ENCODE measurements at regions not wholly inside any gene's neighbourhood (a gene's known extent, or its start where the extent isn't known, plus 50 kb on each side); places are given as distances from the start of the nearest gene placed in this dataset.
"Not testable (repeated sequence)": the region's sequence is repeated elsewhere in the genome, so short reads cannot be mapped to it uniquely, and the experiment has no call there.

GRCh38 chr2:215260097-215260677 lies 51.7 kb upstream of the ATIC start:
- H3K4me3 Mint-ChIP-seq = no peak overlapping the region
- H3K27ac Mint-ChIP-seq (ENCODE audit: low read depth) = no peak overlapping the region
- H3K27me3 Mint-ChIP-seq = peaks cover 22% of the 10 kb centered on the region
- DNase-seq (ENCODE audit: low spot score in 2 of 2) (no peak), ATAC-seq (replicated peaks; ENCODE audit: extremely low read depth, poor library complexity, severe bottlenecking) (no peak)
- H3K4me1 Mint-ChIP-seq = no peaks in the 10 kb centered on the region
- H3K36me3 Mint-ChIP-seq (ENCODE audit: insufficient read depth) = no peaks in the 10 kb centered on the region
- H3K9me3 Mint-ChIP-seq = no peaks in the 10 kb centered on the region

- Mint-ChIP-seq H3K4me1 (no peaks in the 10 kb centered on the region), H3K36me3 (ENCODE audit: insufficient read depth) (no peaks in the 10 kb centered on the region), H3K4me3 (no peak overlapping the region), H3K27ac (ENCODE audit: low read depth) (no peak overlapping the region), H3K27me3 (peaks cover 31% of the 10 kb centered on the region), H3K9me3 (no peaks in the 10 kb centered on the region)
- ATAC-seq (replicated peaks; ENCODE audit: extremely low read depth, poor library complexity, severe bottlenecking) (no peak), DNase-seq (ENCODE audit: low spot score in 2 of 2) (no peak)
These were observed 62.4 kb upstream of the ATIC start for GRCh38 chr2:215249501-215249900.

GRCh38 chr2:215245919-215246318 lies 65.9 kb upstream of the ATIC start:
- not testable (repeated sequence) for H3K27ac Mint-ChIP-seq (ENCODE audit: low read depth); H3K9me3 Mint-ChIP-seq; ATAC-seq (replicated peaks; ENCODE audit: extremely low read depth, poor library complexity, severe bottlenecking); DNase-seq (ENCODE audit: low spot score in 2 of 2); H3K4me1 Mint-ChIP-seq; H3K36me3 Mint-ChIP-seq (ENCODE audit: insufficient read depth); H3K4me3 Mint-ChIP-seq
- H3K27me3 Mint-ChIP-seq = peaks cover 33% of the 10 kb centered on the region

GRCh38 chr2:215241791-215242305 lies 70.0 kb upstream of the ATIC start:
- Mint-ChIP-seq H3K9me3 (no peaks in the 10 kb centered on the region), H3K4me3 (no peak overlapping the region), H3K27me3 (peaks cover 19% of the 10 kb centered on the region), H3K27ac (ENCODE audit: low read depth) (no peak overlapping the region), H3K36me3 (ENCODE audit: insufficient read depth) (no peaks in the 10 kb centered on the region), H3K4me1 (no peaks in the 10 kb centered on the region)
- ATAC-seq (replicated peaks; ENCODE audit: extremely low read depth, poor library complexity, severe bottlenecking) (no peak), DNase-seq (ENCODE audit: low spot score in 2 of 2) (no peak)

- no peaks in the 10 kb centered on the region for H3K9me3 Mint-ChIP-seq
- DNase-seq (ENCODE audit: low spot score in 2 of 2) (no peak), ATAC-seq (replicated peaks; ENCODE audit: extremely low read depth, poor library complexity, severe bottlenecking) (no peak)
- no peaks in the 10 kb centered on the region for H3K36me3 Mint-ChIP-seq (ENCODE audit: insufficient read depth)
- peaks cover 19% of the 10 kb centered on the region for H3K27me3 Mint-ChIP-seq
- H3K27ac Mint-ChIP-seq (ENCODE audit: low read depth) = no peak overlapping the region
- H3K4me3 Mint-ChIP-seq = no peak overlapping the region
- no peaks in the 10 kb centered on the region for H3K4me1 Mint-ChIP-seq
These were observed 73.3 kb upstream of the ATIC start for GRCh38 chr2:215238485-215239098.

GRCh38 chr2:215236131-215236530 lies 75.7 kb upstream of the ATIC start:
- no peak overlapping the region for H3K4me3 Mint-ChIP-seq
- no peak overlapping the region for H3K27ac Mint-ChIP-seq (ENCODE audit: low read depth)
- no peak for DNase-seq (ENCODE audit: low spot score in 2 of 2)
- H3K4me1 Mint-ChIP-seq = no peaks in the 10 kb centered on the region
- H3K27me3 Mint-ChIP-seq = peaks cover 12% of the 10 kb centered on the region
- ATAC-seq (replicated peaks; ENCODE audit: extremely low read depth, poor library complexity, severe bottlenecking) = no peak
- H3K36me3 Mint-ChIP-seq (ENCODE audit: insufficient read depth) = no peaks in the 10 kb centered on the region
- H3K9me3 Mint-ChIP-seq = no peaks in the 10 kb centered on the region

GRCh38 chr2:215220221-215220620 lies 81.8 kb upstream of the ABCA12 start:
- H3K4me3 Mint-ChIP-seq; H3K27me3 Mint-ChIP-seq; ATAC-seq (replicated peaks; ENCODE audit: extremely low read depth, poor library complexity, severe bottlenecking); H3K36me3 Mint-ChIP-seq (ENCODE audit: insufficient read depth); H3K9me3 Mint-ChIP-seq; H3K27ac Mint-ChIP-seq (ENCODE audit: low read depth); DNase-seq (ENCODE audit: low spot score in 2 of 2); H3K4me1 Mint-ChIP-seq: not testable (repeated sequence)

- Mint-ChIP-seq H3K4me1 (no peaks in the 10 kb centered on the region), H3K36me3 (ENCODE audit: insufficient read depth) (no peaks in the 10 kb centered on the region), H3K27me3 (peaks cover 10% of the 10 kb centered on the region), H3K9me3 (no peaks in the 10 kb centered on the region), H3K27ac (ENCODE audit: low read depth) (no peak overlapping the region), H3K4me3 (no peak overlapping the region)
- no peak for ATAC-seq (replicated peaks; ENCODE audit: extremely low read depth, poor library complexity, severe bottlenecking)
- DNase-seq (ENCODE audit: low spot score in 2 of 2) = no peak
These were observed 80.5 kb upstream of the ABCA12 start for GRCh38 chr2:215218587-215219577.

GRCh38 chr2:215216806-215217205 lies 78.4 kb upstream of the ABCA12 start:
- DNase-seq (ENCODE audit: low spot score in 2 of 2) (no peak), ATAC-seq (replicated peaks; ENCODE audit: extremely low read depth, poor library complexity, severe bottlenecking) (no peak)
- Mint-ChIP-seq H3K4me3 (no peak overlapping the region), H3K27me3 (peaks cover 19% of the 10 kb centered on the region), H3K27ac (ENCODE audit: low read depth) (no peak overlapping the region), H3K9me3 (no peaks in the 10 kb centered on the region), H3K36me3 (ENCODE audit: insufficient read depth) (no peaks in the 10 kb centered on the region), H3K4me1 (no peaks in the 10 kb centered on the region)

- H3K4me1 Mint-ChIP-seq = no peaks in the 10 kb centered on the region
- no peaks in the 10 kb centered on the region for H3K36me3 Mint-ChIP-seq (ENCODE audit: insufficient read depth)
- DNase-seq (ENCODE audit: low spot score in 2 of 2) = no peak
- no peak overlapping the region for H3K4me3 Mint-ChIP-seq
- H3K9me3 Mint-ChIP-seq = no peaks in the 10 kb centered on the region
- no peak overlapping the region for H3K27ac Mint-ChIP-seq (ENCODE audit: low read depth)
- ATAC-seq (replicated peaks; ENCODE audit: extremely low read depth, poor library complexity, severe bottlenecking) = no peak
- H3K27me3 Mint-ChIP-seq = peaks cover 19% of the 10 kb centered on the region
These were observed 77.2 kb upstream of the ABCA12 start for GRCh38 chr2:215215637-215216036.

- ATAC-seq (replicated peaks; ENCODE audit: extremely low read depth, poor library complexity, severe bottlenecking) = no peak
- H3K27me3 Mint-ChIP-seq = peaks cover 10% of the 10 kb centered on the region
- no peak overlapping the region for H3K27ac Mint-ChIP-seq (ENCODE audit: low read depth)
- DNase-seq (ENCODE audit: low spot score in 2 of 2) = no peak
- no peaks in the 10 kb centered on the region for H3K36me3 Mint-ChIP-seq (ENCODE audit: insufficient read depth)
- H3K4me1 Mint-ChIP-seq = no peaks in the 10 kb centered on the region
- no peak overlapping the region for H3K4me3 Mint-ChIP-seq
- H3K9me3 Mint-ChIP-seq = no peaks in the 10 kb centered on the region
These were observed 71.7 kb upstream of the ABCA12 start for GRCh38 chr2:215210082-215210481.

GRCh38 chr2:215207791-215208367 lies 69.5 kb upstream of the ABCA12 start:
- Mint-ChIP-seq H3K27me3 (no peaks in the 10 kb centered on the region), H3K4me3 (no peak overlapping the region), H3K36me3 (ENCODE audit: insufficient read depth) (peaks cover 2% of the 10 kb centered on the region), H3K4me1 (no peaks in the 10 kb centered on the region), H3K27ac (ENCODE audit: low read depth) (no peak overlapping the region), H3K9me3 (no peaks in the 10 kb centered on the region)
- no peak for ATAC-seq (replicated peaks; ENCODE audit: extremely low read depth, poor library complexity, severe bottlenecking)
- no peak for DNase-seq (ENCODE audit: low spot score in 2 of 2)
